Fibroblast of lung (primary cell): ENCODE measurements at regions not wholly inside any gene's neighbourhood (a gene's known extent, or its start where the extent isn't known, plus 50 kb on each side); places are given as distances from the start of the nearest gene placed in this dataset.

ENCODE experiments used
- EZH2 ChIP-seq: IDR thresholded peaks from 2 replicates; pipeline ENCODE4 v1.5.1; 2012; ENCODE audit warnings: low read length, control low read depth, mild to moderate bottlenecking; ENCODE audit errors: missing control alignments
- TF ChIP-seq, protein P1 (sequence below), 2 donors: IDR thresholded peaks in 1 of 2; conservative IDR thresholded peaks in 1 of 2; 1 replicate in 1 of 2; 2 replicates in 1 of 2; pipeline ENCODE4 v1.5.1; 2011 to 2012; ENCODE audit warnings: low read length in 2 of 2, control low read depth in 1 of 2, inconsistent platforms in 1 of 2, low read depth in 1 of 2, mild to moderate bottlenecking in 1 of 2

DNA sequence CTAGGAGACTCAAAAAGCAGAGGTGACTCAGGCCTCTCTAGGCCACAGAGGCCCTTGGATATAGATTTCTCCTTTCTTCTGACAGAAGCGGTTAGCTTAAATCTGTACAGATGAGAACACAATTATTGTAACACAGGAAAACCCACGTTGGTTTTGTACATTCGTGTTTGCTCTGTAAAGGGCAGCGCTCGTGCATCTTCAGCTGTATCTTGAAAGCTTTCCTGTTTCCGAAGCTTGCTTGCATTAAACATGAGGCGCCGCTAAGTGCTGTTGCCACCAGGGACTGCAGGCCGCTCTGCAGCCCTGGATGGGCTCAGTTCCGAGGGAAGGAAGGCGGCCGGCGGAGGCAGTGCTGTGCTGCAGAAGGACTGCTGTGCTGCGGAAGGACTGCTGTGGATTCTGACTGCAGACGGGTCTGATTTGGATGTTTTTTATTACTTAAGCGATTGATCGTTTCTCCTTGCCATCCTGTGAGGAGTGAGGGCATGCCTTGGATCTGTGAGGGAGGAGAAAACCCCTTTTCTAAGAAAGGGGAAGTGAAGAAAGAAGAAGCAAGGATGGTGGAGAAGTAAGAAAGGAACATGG, 53.3 kb downstream of the FHIP2A start:
- TF ChIP-seq, protein P1, sequence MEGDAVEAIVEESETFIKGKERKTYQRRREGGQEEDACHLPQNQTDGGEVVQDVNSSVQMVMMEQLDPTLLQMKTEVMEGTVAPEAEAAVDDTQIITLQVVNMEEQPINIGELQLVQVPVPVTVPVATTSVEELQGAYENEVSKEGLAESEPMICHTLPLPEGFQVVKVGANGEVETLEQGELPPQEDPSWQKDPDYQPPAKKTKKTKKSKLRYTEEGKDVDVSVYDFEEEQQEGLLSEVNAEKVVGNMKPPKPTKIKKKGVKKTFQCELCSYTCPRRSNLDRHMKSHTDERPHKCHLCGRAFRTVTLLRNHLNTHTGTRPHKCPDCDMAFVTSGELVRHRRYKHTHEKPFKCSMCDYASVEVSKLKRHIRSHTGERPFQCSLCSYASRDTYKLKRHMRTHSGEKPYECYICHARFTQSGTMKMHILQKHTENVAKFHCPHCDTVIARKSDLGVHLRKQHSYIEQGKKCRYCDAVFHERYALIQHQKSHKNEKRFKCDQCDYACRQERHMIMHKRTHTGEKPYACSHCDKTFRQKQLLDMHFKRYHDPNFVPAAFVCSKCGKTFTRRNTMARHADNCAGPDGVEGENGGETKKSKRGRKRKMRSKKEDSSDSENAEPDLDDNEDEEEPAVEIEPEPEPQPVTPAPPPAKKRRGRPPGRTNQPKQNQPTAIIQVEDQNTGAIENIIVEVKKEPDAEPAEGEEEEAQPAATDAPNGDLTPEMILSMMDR (conservative IDR thresholded peaks at IDR 0.05 in 1 of 2, IDR thresholded peaks at IDR 0.05 in 1 of 2; ENCODE audit: low read depth in 1 of 2, low read length in 2 of 2), result peak; percentile 4 to 27
- no peak for TF ChIP-seq EZH2
